ENCODE measurements at regions not wholly inside any gene's neighbourhood (a gene's known extent, or its start where the extent isn't known, plus 50 kb on each side); places are given as distances from the start of the nearest gene placed in this dataset.
A peak's percentile ranks its signal among the peaks of the same experiment; 100 is the strongest.
"Not testable (repeated sequence)": the region's sequence is repeated elsewhere in the genome, so short reads cannot be mapped to it uniquely, and the experiment has no call there.

- in situ Hi-C loops (cut with MboI; ENCODE audit: low sequenced_read_pairs, unreplicated experiment) = no loop called here
- DNase-seq (ENCODE audit: low spot score) = peak; percentile 50
- no peak for TF ChIP-seq CTCF (IDR thresholded peaks at IDR 0.05; ENCODE audit: borderline replicate concordance, control extremely low read depth, extremely low read depth, insufficient read depth, missing control alignments)
Measured at GRCh38 chr20:30811885-30812671, 445.4 kb upstream of the DEFB115 start.

- no peak for TF ChIP-seq CTCF (IDR thresholded peaks at IDR 0.05; ENCODE audit: borderline replicate concordance, control extremely low read depth, extremely low read depth, insufficient read depth, missing control alignments)
- in situ Hi-C loops (cut with MboI; ENCODE audit: low sequenced_read_pairs, unreplicated experiment) = no loop called here
- peak; percentile 32 for DNase-seq (ENCODE audit: low spot score)
Measured at GRCh38 chr20:30812739-30813411, 444.6 kb upstream of the DEFB115 start.

GRCh38 chr20:30813412-30814311, 443.8 kb upstream of the DEFB115 start:
- in situ Hi-C loops (cut with MboI; ENCODE audit: low sequenced_read_pairs, unreplicated experiment) = not testable (repeated sequence)
- peak; percentile 27 for DNase-seq (ENCODE audit: low spot score)

- in situ Hi-C loops (cut with MboI; ENCODE audit: low sequenced_read_pairs, unreplicated experiment); DNase-seq (ENCODE audit: low spot score): not testable (repeated sequence)
Measured at GRCh38 chr20:30814312-30814639, 443.2 kb upstream of the DEFB115 start.

- DNase-seq (ENCODE audit: low spot score) = peak; percentile 38
- in situ Hi-C loops (cut with MboI; ENCODE audit: low sequenced_read_pairs, unreplicated experiment) = not testable (repeated sequence)
Measured at GRCh38 chr20:30815027-30815576, 442.4 kb upstream of the DEFB115 start.

- in situ Hi-C loops (cut with MboI; ENCODE audit: low sequenced_read_pairs, unreplicated experiment) = no loop called here
- no peak for TF ChIP-seq CTCF (IDR thresholded peaks at IDR 0.05; ENCODE audit: borderline replicate concordance, control extremely low read depth, extremely low read depth, insufficient read depth, missing control alignments)
- DNase-seq (ENCODE audit: low spot score) = peak; percentile 32
Measured at GRCh38 chr20:30815577-30816181, 441.8 kb upstream of the DEFB115 start.

GRCh38 chr20:30816182-30816645, 441.2 kb upstream of the DEFB115 start:
- peak; percentile 32 for DNase-seq (ENCODE audit: low spot score)
- no peak for TF ChIP-seq CTCF (IDR thresholded peaks at IDR 0.05; ENCODE audit: borderline replicate concordance, control extremely low read depth, extremely low read depth, insufficient read depth, missing control alignments)
- in situ Hi-C loops (cut with MboI; ENCODE audit: low sequenced_read_pairs, unreplicated experiment) = no loop called here

GRCh38 chr20:30821615-30822014, 435.8 kb upstream of the DEFB115 start:
- in situ Hi-C loops (cut with MboI; ENCODE audit: low sequenced_read_pairs, unreplicated experiment); DNase-seq (ENCODE audit: low spot score): not testable (repeated sequence)

GRCh38 chr20:30824666-30825065, 432.8 kb upstream of the DEFB115 start:
- in situ Hi-C loops (cut with MboI; ENCODE audit: low sequenced_read_pairs, unreplicated experiment); DNase-seq (ENCODE audit: low spot score): not testable (repeated sequence)

GRCh38 chr20:30845923-30846322, 411.5 kb upstream of the DEFB115 start:
- DNase-seq (ENCODE audit: low spot score); in situ Hi-C loops (cut with MboI; ENCODE audit: low sequenced_read_pairs, unreplicated experiment): not testable (repeated sequence)

GRCh38 chr20:30868271-30868670, 389.2 kb upstream of the DEFB115 start:
- DNase-seq (ENCODE audit: low spot score); in situ Hi-C loops (cut with MboI; ENCODE audit: low sequenced_read_pairs, unreplicated experiment): not testable (repeated sequence)

- DNase-seq (ENCODE audit: low spot score); in situ Hi-C loops (cut with MboI; ENCODE audit: low sequenced_read_pairs, unreplicated experiment): not testable (repeated sequence)
Measured at GRCh38 chr20:30871127-30871526, 386.3 kb upstream of the DEFB115 start.
